SJSA1 (cell line): ENCODE measurements at regions not wholly inside any gene's neighbourhood (a gene's known extent, or its start where the extent isn't known, plus 50 kb on each side); places are given as distances from the start of the nearest gene placed in this dataset.
A peak's percentile ranks its signal among the peaks of the same experiment; 100 is the strongest.

Experiments
- DNase-seq, 2 experiments: peaks; one replicate each; pipeline ENCODE4 v3.0.0-alpha.2; 2015 to 2020; ENCODE audit warnings: low spot score in 2 of 2, low read depth in 1 of 2
- H3K27ac ChIP-seq: fragments of 250-450 bp; sonication (Bioruptor Pico); 2 replicates; pipeline ENCODE4 v1.5.1; 2020; ENCODE audit warnings: mild to moderate bottlenecking, moderate library complexity
- H3K27me3 ChIP-seq: fragments of 250-450 bp; sonication (Bioruptor Pico); replicated peaks from 2 replicates; pipeline ENCODE4 v1.5.1; 2020; ENCODE audit warnings: mild to moderate bottlenecking, moderate library complexity
- H3K36me3 ChIP-seq: fragments of 250-450 bp; sonication (Bioruptor Pico); 2 replicates; pipeline ENCODE4 v1.5.1; 2020; ENCODE audit warnings: mild to moderate bottlenecking
- H3K4me1 ChIP-seq: fragments of 250-450 bp; sonication (Bioruptor Pico); replicated peaks from 2 replicates; pipeline ENCODE4 v1.6.1; 2021; ENCODE audit warnings: mild to moderate bottlenecking
- H3K4me3 ChIP-seq: fragments of 250-450 bp; sonication (Bioruptor Pico); 2 replicates; pipeline ENCODE4 v1.5.1; 2020; ENCODE audit warnings: mild to moderate bottlenecking
- H3K9me3 ChIP-seq: fragments of 250-450 bp; sonication (Bioruptor Pico); replicated peaks from 2 replicates; pipeline ENCODE4 v1.5.1; 2020; ENCODE audit warnings: mild to moderate bottlenecking

DNA sequence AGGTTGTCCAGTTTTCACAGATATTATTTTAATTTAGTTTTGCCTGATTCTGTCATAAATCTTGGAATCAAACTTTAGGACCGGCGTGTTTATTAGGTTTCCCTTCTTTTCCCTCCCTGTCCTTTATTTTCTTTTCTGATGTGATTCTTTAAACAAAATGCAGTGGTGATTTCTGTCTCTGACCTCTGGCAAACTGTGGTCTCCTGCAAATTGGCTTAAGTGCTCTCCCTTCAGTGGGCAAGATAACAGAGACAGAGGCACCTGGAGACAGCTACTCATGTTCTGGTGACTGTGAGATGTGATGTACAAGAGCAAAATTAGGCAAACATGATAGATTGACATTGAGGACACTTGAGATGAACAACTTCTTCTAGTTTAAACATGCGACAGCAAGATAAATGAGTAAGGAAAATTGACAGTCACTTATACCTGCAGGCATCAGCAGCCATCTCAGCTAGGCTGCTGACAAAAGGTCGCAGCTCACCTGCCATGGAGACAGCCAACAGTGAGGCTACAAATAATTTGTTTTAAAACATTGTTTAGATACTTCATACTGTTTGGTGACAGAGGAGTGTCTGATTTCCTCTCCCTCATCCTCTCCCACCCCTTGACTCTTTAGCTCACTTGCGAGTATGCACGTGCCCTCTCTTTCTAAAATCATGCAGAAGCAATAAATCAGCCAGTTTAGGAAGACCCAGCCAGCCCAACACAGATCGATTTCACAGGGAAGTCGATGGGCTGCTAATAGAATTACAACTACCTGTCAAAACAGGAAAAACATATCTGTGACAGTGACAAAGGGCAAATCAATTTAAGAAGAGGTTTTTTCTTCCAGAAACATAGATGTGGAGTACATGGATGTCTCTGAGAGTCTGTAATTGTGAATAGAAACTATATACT is 63.4 kb upstream of the MAP3K7 start:
- no peaks in the 10 kb centered on the region for H3K9me3 ChIP-seq
- no peaks in the 10 kb centered on the region for H3K27me3 ChIP-seq
- no peak for DNase-seq
- H3K4me3 ChIP-seq, result no peak overlapping the region
- no peak overlapping the region for H3K27ac ChIP-seq
- H3K36me3 ChIP-seq, result no peaks in the 10 kb centered on the region
- H3K4me1 ChIP-seq, result no peaks in the 10 kb centered on the region

DNA sequence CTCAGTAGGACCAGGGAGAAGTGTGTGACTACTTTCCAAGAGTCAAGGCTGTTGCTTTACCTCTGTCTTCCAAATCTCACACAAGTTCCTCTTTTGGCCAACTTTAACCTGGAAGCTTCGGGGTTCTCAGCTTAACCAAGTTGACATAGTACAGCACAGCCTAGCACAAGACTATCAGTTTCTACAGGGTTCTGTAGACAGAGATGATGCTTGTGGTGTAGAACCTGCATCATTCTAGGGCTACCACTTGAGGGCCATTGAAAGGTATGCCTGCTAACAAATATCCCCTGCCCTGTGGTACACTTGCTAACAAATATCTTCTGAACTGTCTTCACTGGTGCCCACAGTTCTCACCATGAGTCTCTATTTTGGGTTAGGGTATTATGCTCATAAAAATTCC is 62.0 kb upstream of the MAP3K7 start:
- H3K36me3 ChIP-seq, result no peaks in the 10 kb centered on the region
- H3K27me3 ChIP-seq, result peaks cover 2% of the 10 kb centered on the region; the same call in 1 of the 2 replicates

GRCh38 chr6:90646940-90647339 is 60.1 kb upstream of the MAP3K7 start:
- H3K4me3 ChIP-seq, result no peak overlapping the region
- peaks cover 2% of the 10 kb centered on the region; the same call in 1 of the 2 replicates for H3K27me3 ChIP-seq
- no peak for DNase-seq
- H3K27ac ChIP-seq, result no peak overlapping the region
- H3K9me3 ChIP-seq, result no peaks in the 10 kb centered on the region
- no peaks in the 10 kb centered on the region for H3K36me3 ChIP-seq
- 0 out of 2 replicates have a peak, but pooled peaks cover 3% of the 10 kb centered on the region for H3K4me1 ChIP-seq

More for the DNA sequence above, 62.0 kb upstream of the MAP3K7 start:
- no peak overlapping the region for H3K4me3 ChIP-seq
- no peak overlapping the region for H3K27ac ChIP-seq
- H3K4me1 ChIP-seq, result no peaks in the 10 kb centered on the region
- H3K9me3 ChIP-seq, result no peaks in the 10 kb centered on the region
- DNase-seq, result no peak

DNA sequence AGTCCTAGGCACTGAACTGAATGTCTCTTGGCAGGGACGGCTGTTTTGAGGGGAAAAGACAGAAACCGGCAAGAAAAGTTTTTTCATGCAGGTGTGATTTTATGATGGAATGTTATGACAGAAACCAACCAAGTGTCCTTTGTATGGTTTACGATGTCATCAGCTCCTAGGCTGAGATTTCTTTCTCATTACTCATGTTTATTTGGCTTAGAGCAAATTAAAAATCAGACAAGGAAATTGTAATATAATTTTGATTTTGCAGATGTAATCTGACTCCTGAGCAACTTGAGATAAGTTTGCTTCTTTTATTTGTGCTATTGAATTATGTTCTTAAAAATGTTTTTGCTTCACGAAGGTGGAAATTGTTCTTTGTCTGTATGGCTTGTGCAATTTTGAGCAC is 58.8 kb upstream of the MAP3K7 start:
- H3K4me3 ChIP-seq, result no peak overlapping the region
- no peaks in the 10 kb centered on the region for H3K9me3 ChIP-seq
- H3K27me3 ChIP-seq, result peaks cover 2% of the 10 kb centered on the region; the same call in 1 of the 2 replicates
- no peak overlapping the region for H3K27ac ChIP-seq
- H3K4me1 ChIP-seq, result 0 out of 2 replicates have a peak, but pooled peaks cover 3% of the 10 kb centered on the region
- H3K36me3 ChIP-seq, result no peaks in the 10 kb centered on the region
- no peak for DNase-seq

- Histone ChIP-seq H3K4me3 (no peak overlapping the region), H3K36me3 (no peaks in the 10 kb centered on the region), H3K4me1 (0 out of 2 replicates have a peak, but pooled peaks cover 3% of the 10 kb centered on the region), H3K9me3 (no peaks in the 10 kb centered on the region), H3K27me3 (peaks cover 2% of the 10 kb centered on the region; the same call in 1 of the 2 replicates), H3K27ac (no peak overlapping the region)
- DNase-seq, result no peak
Observed at GRCh38 chr6:90644492-90644891, 57.6 kb upstream of the MAP3K7 start.

GRCh38 chr6:90643381-90643780 is 56.5 kb upstream of the MAP3K7 start:
- H3K27ac ChIP-seq, result no peak overlapping the region
- H3K4me1 ChIP-seq, result 0 out of 2 replicates have a peak, but pooled peaks cover 3% of the 10 kb centered on the region
- H3K27me3 ChIP-seq, result peaks cover 2% of the 10 kb centered on the region; the same call in 1 of the 2 replicates
- no peaks in the 10 kb centered on the region for H3K9me3 ChIP-seq
- no peaks in the 10 kb centered on the region for H3K36me3 ChIP-seq
- no peak overlapping the region for H3K4me3 ChIP-seq
- DNase-seq, result peak in 1 of 2 experiments; percentile 41

DNA sequence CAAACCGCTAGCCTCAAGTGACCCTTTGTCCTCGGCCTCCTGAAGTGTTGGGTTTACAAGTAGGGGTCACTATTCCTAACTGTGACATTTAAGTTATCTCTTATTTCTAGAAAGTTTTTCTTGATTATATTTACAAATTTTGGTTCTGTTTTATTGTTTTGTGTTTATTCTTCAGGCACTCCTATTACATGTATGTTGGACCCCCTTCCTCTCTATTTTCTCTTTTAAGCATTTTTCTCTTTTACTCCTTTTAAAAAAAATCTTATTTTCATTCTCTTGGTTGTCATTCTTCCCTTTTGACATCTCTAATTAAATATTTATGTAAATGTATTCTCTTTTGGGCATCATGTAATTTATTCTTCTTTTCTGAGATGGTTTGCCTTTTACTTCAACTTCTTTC is 50.4 kb upstream of the MAP3K7 start:
- Histone ChIP-seq H3K9me3 (no peaks in the 10 kb centered on the region), H3K4me1 (no peaks in the 10 kb centered on the region), H3K36me3 (no peaks in the 10 kb centered on the region), H3K27me3 (no peaks in the 10 kb centered on the region), H3K4me3 (no peak overlapping the region), H3K27ac (no peak overlapping the region)
- no peak for DNase-seq
